Fibroblast of the aortic adventitia (primary cell): ENCODE measurements at regions not wholly inside any gene's neighbourhood (a gene's known extent, or its start where the extent isn't known, plus 50 kb on each side); places are given as distances from the start of the nearest gene placed in this dataset.

Experiments
- DNase-seq: peaks from one replicate; pipeline ENCODE4 v3.0.0-alpha.2; 2010; ENCODE audit warnings: low read depth
- H3K4me3 ChIP-seq: 2 replicates; pipeline ENCODE4 v1.5.1; 2011; ENCODE audit warnings: low read depth, mild to moderate bottlenecking, control low read depth, low read length, moderate library complexity
- TF ChIP-seq, protein P1 (sequence below): IDR thresholded peaks from 2 replicates; pipeline ENCODE4 v1.5.1; 2011; ENCODE audit warnings: mild to moderate bottlenecking, low read length, control low read depth, inconsistent platforms; ENCODE audit not compliant: insufficient read depth

DNA sequence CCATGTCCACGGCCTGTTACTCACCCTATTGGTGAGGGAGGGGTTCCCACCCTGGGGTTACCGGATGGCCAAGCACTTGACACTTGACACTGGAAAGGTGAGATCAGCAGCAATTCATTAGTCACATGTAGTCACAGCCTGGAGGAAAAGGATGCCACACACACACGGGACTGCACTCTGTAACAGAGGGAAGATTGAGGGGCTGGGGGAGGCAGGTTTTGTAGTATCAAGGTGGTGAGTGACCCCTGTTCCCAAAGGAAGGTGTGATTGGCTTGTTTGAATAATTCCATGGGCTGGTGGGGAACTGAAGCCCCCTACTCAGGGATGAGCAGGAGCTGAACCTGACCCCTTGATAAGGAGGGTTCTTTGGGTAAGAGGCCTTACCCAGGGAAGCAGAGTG lies 96.0 kb upstream of the HELT start:
- TF ChIP-seq, protein P1, sequence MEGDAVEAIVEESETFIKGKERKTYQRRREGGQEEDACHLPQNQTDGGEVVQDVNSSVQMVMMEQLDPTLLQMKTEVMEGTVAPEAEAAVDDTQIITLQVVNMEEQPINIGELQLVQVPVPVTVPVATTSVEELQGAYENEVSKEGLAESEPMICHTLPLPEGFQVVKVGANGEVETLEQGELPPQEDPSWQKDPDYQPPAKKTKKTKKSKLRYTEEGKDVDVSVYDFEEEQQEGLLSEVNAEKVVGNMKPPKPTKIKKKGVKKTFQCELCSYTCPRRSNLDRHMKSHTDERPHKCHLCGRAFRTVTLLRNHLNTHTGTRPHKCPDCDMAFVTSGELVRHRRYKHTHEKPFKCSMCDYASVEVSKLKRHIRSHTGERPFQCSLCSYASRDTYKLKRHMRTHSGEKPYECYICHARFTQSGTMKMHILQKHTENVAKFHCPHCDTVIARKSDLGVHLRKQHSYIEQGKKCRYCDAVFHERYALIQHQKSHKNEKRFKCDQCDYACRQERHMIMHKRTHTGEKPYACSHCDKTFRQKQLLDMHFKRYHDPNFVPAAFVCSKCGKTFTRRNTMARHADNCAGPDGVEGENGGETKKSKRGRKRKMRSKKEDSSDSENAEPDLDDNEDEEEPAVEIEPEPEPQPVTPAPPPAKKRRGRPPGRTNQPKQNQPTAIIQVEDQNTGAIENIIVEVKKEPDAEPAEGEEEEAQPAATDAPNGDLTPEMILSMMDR: no peak
- no peak for DNase-seq
- H3K4me3 ChIP-seq: no peak overlapping the region

DNA sequence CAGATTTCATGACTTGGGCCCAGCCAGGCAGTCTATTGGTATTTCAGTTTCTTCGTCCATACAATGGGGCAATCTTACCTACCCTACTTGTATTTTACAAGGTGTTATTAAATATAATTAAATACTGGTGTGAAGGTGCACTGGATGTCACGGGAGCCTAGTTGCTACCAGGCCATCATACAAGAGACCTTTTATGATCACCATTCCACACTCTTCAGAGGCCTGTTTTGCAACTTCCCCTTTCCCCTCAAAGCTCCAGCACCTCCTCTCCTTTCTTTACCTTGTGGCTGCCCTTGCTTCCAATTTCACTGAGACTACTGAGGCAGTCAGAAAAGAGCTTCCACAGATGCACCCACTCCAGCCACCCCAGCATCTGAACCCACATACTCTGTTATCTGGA lies 93.8 kb upstream of the HELT start:
- no peak for DNase-seq
- TF ChIP-seq, protein P1: no peak

DNA sequence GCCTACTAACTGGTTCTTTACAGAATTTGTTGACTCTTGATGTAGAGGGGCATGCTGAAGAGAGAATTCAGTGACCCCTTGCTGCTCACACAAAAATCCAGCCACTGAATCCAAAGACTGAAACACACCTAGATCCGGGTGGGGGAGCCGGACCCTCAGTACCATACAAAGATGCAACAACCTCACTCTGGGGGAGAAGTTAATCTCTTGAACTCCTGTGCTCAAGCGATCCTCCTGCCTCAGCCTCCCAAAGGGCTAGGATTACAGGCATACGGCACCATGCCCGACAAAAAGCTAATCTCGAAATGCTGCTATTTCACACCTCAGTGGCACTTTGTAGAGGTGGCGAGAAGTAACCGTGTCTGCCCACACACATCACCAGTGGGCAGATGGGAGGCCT lies 88.8 kb upstream of the HELT start:
- TF ChIP-seq, protein P1: no peak
- H3K4me3 ChIP-seq: no peak overlapping the region
- no peak for DNase-seq

More for the DNA sequence above, 93.8 kb upstream of the HELT start:
- H3K4me3 ChIP-seq: no peak overlapping the region

DNA sequence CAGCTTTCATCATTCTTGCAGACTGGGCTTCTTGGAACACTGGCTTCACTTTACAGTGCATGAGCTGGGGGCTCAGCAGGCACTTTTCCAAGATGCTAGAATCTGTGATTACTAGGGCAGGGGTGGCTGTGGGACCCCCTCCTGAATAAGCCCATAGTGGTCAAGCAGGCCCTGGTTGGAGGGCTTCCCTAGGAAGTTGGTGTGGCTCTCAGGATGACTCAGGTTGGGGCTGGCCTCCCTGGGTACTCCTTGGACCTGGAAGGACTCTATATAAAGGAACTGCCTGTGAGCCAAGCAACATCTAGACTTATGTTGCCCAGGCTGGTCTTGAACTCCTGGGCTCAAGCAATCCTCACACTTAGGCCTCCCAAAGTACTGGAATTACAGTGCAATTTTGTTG lies 88.3 kb upstream of the HELT start:
- TF ChIP-seq, protein P1: no peak
- no peak for DNase-seq
- no peak overlapping the region for H3K4me3 ChIP-seq

DNA sequence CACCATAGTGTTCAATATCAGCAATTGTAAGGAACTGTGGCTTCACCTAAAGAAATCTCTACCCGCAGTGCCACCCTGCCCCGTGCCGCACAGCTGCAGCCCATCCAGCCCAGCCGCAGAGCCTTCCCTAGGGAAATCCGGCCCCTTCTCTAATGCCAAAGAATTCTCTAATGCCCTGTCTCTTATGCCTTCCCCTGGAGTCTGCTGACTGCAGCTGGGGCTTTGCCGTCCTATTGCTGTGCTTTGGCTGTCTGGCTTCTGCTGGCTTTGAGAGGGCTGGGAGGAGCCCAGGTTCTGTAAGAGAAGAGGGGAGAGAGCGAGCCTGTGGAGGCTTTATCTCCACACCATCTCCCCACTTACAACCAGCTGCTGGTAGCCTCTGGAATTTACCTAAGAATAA lies 85.9 kb upstream of the HELT start:
- TF ChIP-seq, protein P1: no peak
- no peak for DNase-seq

DNA sequence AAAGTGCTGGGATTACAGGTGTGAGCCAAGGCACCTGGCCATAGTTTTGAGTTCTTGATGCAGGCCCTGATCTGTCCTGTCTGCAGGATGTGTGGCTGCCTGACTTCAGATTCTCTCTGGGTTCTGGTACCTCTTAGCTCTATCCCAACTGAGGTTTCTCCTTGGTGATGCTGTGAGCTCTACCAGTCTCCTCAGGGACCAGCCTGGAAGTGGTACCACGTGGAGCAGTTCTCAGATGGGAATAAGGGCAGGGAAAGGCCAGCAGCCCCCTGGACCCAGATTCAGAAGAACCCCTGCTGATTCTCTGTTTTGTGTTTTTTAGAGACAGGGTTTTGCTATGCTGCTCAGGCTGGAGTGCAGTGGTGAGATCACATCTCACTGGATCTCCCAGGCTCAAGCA lies 85.0 kb upstream of the HELT start:
- DNase-seq: no peak
- TF ChIP-seq, protein P1: no peak
- H3K4me3 ChIP-seq: no peak overlapping the region

More for the DNA sequence above, 85.9 kb upstream of the HELT start:
- H3K4me3 ChIP-seq: no peak overlapping the region

DNA sequence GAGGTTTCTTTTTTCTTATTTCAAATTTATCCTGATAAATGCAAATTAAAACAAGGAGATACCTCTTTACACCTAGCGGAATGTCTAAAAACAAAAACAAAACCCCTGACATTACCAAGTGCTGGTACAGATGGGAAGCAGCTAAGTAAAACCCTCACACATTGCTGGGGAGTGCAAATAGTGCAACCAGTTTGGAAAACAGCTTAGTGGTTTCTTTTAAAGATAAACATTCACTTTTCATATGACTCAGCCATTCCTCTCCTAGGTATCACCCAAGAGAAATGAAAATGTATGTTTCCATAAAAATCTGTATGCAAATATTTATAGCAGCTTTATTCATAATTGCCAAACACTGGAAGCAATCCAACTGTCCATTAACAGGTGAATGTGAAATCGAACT lies 84.1 kb upstream of the HELT start:
- no peak for DNase-seq
- no peak overlapping the region for H3K4me3 ChIP-seq
- TF ChIP-seq, protein P1: no peak
